Nephron progenitor cell (in vitro differentiated cells): ENCODE measurements at regions not wholly inside any gene's neighbourhood (a gene's known extent, or its start where the extent isn't known, plus 50 kb on each side); places are given as distances from the start of the nearest gene placed in this dataset.
A peak's percentile ranks its signal among the peaks of the same experiment; 100 is the strongest.

Experiments
- DNase-seq: peaks from one replicate; pipeline ENCODE4 v3.0.0; 2021
- H3K27ac Mint-ChIP-seq: 2 replicates; pipeline ENCODE4 v1.8.0; 2021; ENCODE audit warnings: mild to moderate bottlenecking, moderate library complexity, mixed read lengths
- H3K27me3 Mint-ChIP-seq: 2 replicates; pipeline ENCODE4 v1.8.0; 2021; ENCODE audit warnings: mild to moderate bottlenecking, low read depth, mixed read lengths; ENCODE audit not compliant: poor library complexity
- H3K36me3 Mint-ChIP-seq: 2 replicates; pipeline ENCODE4 v1.8.0; 2021; ENCODE audit warnings: low read depth, mixed read lengths
- H3K4me1 Mint-ChIP-seq: 2 replicates; pipeline ENCODE4 v1.8.0; 2021; ENCODE audit warnings: mixed read lengths
- H3K4me3 Mint-ChIP-seq: 2 replicates; pipeline ENCODE4 v1.8.0; 2021; ENCODE audit warnings: mild to moderate bottlenecking, moderate library complexity, mixed read lengths
- H3K9me3 Mint-ChIP-seq: 2 replicates; pipeline ENCODE4 v1.8.0; 2021; ENCODE audit warnings: mild to moderate bottlenecking, moderate library complexity, mixed read lengths
- CTCF ChIP-seq: fragments of 200-600 bp; sonication (generic); IDR thresholded peaks from 2 replicates; pipeline ENCODE4 v1.5.0; 2021; ENCODE audit warnings: antibody characterized with exemption

GRCh38 chr2:20107352-20107751 is 55.9 kb upstream of the LAPTM4A start:
- Mint-ChIP-seq H3K9me3 (peaks cover 27% of the 10 kb centered on the region), H3K4me3 (peak overlapping the region; percentile 79), H3K27me3 (peaks cover 30% of the 10 kb centered on the region), H3K36me3 (peaks cover 7% of the 10 kb centered on the region), H3K27ac (peak overlapping the region; percentile 70), H3K4me1 (peaks cover 48% of the 10 kb centered on the region)
- TF ChIP-seq CTCF = no peak
- no peak for DNase-seq

GRCh38 chr2:20106746-20107145 is 55.3 kb upstream of the LAPTM4A start:
- H3K9me3 Mint-ChIP-seq = peaks cover 33% of the 10 kb centered on the region
- peaks cover 9% of the 10 kb centered on the region for H3K36me3 Mint-ChIP-seq
- DNase-seq = peak; percentile 76
- H3K4me3 Mint-ChIP-seq = peak overlapping the region; percentile 79
- TF ChIP-seq CTCF = peak; percentile 46
- peaks cover 44% of the 10 kb centered on the region for H3K4me1 Mint-ChIP-seq
- no peak overlapping the region for H3K27ac Mint-ChIP-seq
- peaks cover 35% of the 10 kb centered on the region for H3K27me3 Mint-ChIP-seq

GRCh38 chr2:20104900-20105545 is 53.6 kb upstream of the LAPTM4A start:
- Mint-ChIP-seq H3K9me3 (peaks cover 39% of the 10 kb centered on the region), H3K36me3 (peaks cover 9% of the 10 kb centered on the region), H3K4me3 (no peak overlapping the region), H3K4me1 (peaks cover 28% of the 10 kb centered on the region), H3K27me3 (peaks cover 35% of the 10 kb centered on the region), H3K27ac (peak overlapping the region; percentile 18)
- TF ChIP-seq CTCF = no peak
- no peak for DNase-seq

GRCh38 chr2:20103530-20103929 is 52.1 kb upstream of the LAPTM4A start:
- Mint-ChIP-seq H3K27ac (no peak overlapping the region), H3K36me3 (peaks cover 9% of the 10 kb centered on the region), H3K9me3 (peaks cover 39% of the 10 kb centered on the region), H3K4me1 (peaks cover 28% of the 10 kb centered on the region), H3K27me3 (peaks cover 35% of the 10 kb centered on the region), H3K4me3 (no peak overlapping the region)
- DNase-seq = no peak
- TF ChIP-seq CTCF = no peak
